ENCODE measurements at regions not wholly inside any gene's neighbourhood (a gene's known extent, or its start where the extent isn't known, plus 50 kb on each side); places are given as distances from the start of the nearest gene placed in this dataset.

- DNase-seq: peak; percentile 34
Measured at GRCh38 chr21:16181018-16181417, 451.2 kb downstream of the USP25 start.

DNA sequence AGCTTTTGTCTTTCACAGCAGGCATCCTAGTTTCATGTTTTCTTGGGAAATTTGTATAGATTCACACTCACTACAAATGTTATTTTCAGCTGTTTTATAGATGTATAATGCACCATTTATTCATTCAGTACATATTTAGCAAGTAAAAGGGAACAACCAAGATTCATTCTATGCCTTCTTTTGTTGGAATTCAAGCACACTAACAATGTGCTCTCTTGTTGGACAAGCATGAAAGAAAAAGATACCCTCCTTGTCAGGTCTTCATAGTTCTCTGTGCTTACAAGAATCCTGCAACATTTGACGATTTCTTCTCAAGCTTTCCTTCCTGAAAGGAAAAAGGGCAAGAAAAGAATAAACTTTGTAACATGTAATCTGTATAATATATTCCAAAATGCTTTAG lies 456.0 kb downstream of the USP25 start:
- DNase-seq: no peak

GRCh38 chr21:16186742-16187141 lies 457.0 kb downstream of the USP25 start:
- DNase-seq: no peak

- no peak for DNase-seq
Measured at GRCh38 chr21:16187603-16188301, 458.0 kb downstream of the USP25 start.

GRCh38 chr21:16192902-16193301 lies 463.1 kb downstream of the USP25 start:
- no peak for DNase-seq

- DNase-seq: no peak
Measured at GRCh38 chr21:16193496-16194094, 463.8 kb downstream of the USP25 start.

DNA sequence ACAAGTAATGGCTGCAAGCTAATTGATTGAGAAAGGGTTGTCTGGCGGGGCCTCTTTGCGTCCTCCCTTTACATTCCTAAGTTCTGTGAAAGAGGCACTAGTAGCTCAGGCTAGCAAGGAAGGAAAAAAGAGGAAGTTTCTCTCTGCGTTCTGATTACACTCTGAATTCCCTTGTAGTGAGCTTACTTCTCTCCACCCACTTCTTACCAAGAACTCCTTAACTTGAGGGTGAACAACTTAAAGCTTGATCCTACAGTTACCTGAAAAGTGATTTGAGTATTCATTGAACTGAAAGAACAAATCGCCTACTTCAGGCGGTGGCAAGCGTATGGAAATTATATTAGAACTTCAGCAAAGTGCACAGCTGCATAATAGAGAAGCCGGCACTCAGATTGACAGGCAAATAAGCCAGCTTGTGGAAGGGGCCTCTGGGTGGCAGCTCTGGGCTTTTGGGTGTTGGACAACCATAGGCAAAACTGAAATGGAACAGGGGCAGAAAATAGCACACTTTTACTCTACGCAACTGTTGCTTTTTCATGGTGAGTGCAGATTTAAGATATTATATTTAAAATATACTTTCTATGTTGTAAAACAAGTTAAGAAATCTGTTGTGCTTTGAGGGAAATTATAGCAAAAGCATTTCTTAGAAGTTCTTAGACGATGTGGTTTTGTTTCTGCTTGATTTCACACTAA lies 464.5 kb downstream of the USP25 start:
- DNase-seq: peak; percentile 66

DNA sequence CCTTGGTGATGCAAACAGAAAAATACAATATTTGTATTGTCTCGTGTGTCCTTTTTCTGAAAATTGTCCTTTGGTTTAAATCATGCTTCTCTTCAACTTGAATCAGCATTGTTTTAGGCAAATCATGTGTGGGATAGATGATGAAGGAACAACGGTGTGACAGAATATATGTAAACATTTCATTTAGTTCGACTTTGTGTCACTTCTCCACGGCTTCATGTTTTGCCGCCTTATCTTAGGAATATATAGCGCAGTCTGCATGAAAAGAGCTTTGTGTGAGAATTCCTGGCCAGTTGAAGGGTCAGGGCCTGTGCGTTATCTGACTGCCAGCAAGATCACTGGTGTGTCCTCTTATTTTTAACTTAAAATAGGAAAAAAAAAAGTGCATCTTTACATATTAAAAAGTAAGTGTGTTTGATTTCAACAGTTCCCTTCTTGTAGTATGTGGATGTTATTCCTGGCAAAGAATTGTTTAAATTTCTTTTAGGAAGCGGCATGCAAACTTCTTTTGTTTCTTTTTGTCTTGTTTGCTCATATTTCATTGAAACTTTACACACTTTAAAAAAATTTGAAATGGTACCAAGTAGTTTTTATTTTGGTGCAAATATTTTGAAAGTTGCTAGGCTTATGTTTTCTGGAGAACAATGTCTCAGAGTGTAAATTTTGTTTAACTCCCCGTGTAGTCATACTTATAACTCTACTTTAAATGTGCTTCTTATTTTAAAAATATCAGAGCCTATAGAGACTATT lies 465.2 kb downstream of the USP25 start:
- peak; percentile 31 for DNase-seq

DNA sequence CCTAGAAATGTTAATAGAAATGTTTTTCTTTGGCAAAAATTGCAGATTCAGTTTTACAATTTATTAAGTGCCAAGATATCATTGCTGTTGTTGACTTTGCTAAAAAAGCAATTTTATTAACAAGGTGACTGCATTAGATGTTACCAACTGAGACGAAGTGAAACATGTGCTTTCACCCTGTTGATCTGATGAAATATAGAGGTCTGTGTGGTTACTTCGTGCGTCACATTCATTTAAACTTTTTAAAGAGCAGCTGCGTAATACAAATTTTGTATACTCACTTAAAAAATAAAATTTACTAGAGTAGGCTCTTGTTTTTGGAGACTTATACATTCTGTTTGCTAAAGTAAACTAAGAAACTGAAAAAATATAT lies 465.7 kb downstream of the USP25 start:
- DNase-seq: no peak

GRCh38 chr21:16196001-16196400 lies 466.2 kb downstream of the USP25 start:
- DNase-seq: no peak

DNA sequence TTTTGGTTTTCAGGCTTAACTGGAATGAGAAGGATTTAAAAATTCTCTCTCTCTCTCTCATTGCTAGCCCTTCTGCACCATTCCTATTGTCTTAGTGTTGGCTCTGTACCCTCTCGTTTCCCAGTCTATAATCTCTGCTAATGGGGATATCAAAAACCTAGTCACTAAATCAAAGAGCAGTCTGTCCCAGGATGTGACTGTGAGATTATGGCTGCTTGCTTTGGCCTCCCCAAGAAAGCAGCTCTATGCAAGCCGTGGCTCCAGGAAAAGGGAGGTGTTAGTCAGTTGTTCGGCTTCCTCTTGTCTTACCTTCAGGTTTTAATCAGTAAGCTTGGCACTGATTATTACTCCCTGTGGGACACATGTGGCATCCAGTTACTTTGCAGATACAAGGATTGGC lies 468.8 kb downstream of the USP25 start:
- no peak for DNase-seq

DNA sequence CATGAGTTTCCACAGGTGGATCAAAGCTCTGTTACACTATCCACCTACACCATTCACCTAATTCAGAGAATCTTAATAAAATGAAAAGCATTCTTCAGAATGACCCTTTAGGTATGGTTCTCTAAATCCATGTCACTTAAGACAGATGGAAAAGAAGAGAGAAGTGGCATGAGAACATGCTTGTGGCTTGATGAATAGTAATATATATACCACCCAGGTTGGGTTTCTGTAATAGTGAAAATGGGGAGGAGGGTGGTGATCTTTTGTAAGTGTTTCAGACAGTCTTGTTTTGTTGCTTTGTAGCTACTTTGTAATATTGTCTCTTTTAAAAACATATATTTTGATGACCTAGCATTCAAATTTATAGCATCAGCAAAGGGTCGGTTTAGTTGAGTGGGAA lies 469.8 kb downstream of the USP25 start:
- no peak for DNase-seq

DNA sequence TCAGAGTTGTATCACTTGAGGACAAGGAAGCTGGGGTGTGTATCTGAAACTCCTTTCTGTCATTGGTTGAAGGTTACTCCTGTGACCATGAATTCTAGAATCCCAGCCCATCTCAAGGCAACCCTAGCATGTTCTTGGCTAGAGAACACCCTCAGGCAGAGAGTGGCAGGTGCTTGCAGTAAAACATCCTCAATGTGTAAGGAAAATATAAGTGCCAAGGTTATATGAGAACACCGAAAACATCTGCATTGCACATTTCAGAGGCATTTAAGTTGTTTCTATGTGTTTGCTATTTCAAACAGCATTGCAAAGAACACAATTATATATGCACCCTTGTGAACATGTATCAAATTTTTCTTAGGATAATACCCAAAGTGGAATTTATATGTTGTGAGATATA lies 471.9 kb downstream of the USP25 start:
- no peak for DNase-seq

DNA sequence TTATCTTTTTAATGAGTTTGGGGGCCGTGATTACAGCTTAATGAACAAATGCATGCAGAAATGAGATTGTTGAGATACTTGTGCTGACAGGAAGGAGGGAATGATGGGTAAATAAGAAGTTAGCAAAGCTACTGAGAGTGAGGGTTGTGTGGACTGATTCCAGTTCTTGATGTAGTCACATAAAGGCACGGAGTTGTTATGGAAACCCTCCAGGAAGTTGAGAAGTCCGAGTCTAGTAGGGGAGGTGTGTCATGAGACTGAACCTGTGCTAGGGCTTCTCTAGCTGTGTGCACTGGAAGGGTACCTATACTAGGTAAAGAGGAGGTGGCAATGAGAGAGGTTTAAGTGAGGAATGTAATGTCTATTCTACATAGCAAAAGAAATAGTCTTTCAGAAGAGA lies 475.7 kb downstream of the USP25 start:
- no peak for DNase-seq

GRCh38 chr21:16211339-16212303 lies 481.8 kb downstream of the USP25 start:
- DNase-seq: no peak

- DNase-seq: no peak
Measured at GRCh38 chr21:16213518-16213917, 483.7 kb downstream of the USP25 start.

- DNase-seq: no peak
Measured at GRCh38 chr21:16215193-16215592, 485.4 kb downstream of the USP25 start.

- DNase-seq: no peak
Measured at GRCh38 chr21:16215663-16216183, 485.9 kb downstream of the USP25 start.

- no peak for DNase-seq
Measured at GRCh38 chr21:16216288-16216962, 486.6 kb downstream of the USP25 start.

DNA sequence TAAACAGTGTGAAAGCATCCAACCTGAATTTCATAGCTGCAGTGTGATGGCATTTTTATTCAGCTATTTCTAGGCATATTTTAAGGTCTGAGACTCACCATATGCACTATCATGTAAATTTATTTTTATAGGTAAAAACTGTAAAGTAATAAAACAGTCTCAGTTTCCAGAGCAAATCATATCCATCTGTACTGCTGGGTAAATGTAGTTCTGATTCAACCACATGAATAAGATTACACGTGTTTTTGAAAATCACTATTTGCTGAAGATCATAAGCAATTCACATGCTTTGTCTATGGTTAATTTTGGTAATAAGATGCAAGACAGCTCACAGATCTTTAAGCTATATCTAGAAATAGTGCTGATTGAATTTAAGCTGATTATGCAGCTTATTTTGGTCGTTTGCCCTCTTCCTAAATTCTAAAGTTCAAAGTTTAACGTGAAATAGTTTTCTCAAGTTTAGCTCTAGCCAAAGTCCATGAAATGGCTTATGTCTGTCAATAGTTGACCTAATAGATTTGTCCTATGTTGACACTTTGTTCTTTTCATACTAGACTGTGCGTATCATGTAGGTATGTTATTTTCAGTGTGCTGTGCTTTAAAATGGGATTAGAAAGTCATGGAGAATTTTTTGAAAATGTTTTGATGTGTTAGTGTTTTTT lies 489.0 kb downstream of the USP25 start:
- no peak for DNase-seq

All from left kidney (tissue), 1 donor.